HG03457 (cell line): ENCODE measurements at regions not wholly inside any gene's neighbourhood (a gene's known extent, or its start where the extent isn't known, plus 50 kb on each side); places are given as distances from the start of the nearest gene placed in this dataset.
"Not testable (repeated sequence)": the region's sequence is repeated elsewhere in the genome, so short reads cannot be mapped to it uniquely, and the experiment has no call there.

Experiments used
- ATAC-seq: cut with Tn5 transposase; IDR thresholded peaks from one replicate; pipeline ENCODE4 v1.9.1; 2021; ENCODE audit warnings: moderate number of reproducible peaks; ENCODE audit not compliant: unreplicated experiment

- ATAC-seq, result not testable (repeated sequence)
These were observed 561.1 kb downstream of the TMX3 start for GRCh38 chr18:68153821-68154220.

DNA sequence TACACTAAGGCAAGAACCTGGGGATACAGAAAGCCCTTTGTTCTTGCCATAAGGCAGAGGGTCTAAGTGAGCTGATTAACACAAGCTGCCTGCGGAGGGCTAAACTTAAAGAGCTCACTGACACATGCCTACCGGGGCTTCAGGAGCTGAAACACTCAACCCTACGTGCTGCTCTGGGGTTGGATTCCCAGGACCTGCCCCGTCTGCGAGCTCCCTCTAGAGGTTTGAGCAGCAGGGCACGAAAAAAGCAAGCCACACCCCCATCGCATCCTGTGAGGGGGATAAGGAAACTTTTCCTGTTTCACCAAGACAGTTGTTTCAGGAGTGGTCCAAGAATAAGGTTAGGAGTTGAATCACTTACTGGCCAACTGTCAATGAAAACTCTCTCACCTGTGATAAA, 562.1 kb downstream of the TMX3 start:
- ATAC-seq, result no peak

GRCh38 chr18:68150961-68151360, 563.9 kb downstream of the TMX3 start:
- ATAC-seq, result no peak

- ATAC-seq, result no peak
These were observed 566.0 kb downstream of the TMX3 start for GRCh38 chr18:68148863-68149262.

DNA sequence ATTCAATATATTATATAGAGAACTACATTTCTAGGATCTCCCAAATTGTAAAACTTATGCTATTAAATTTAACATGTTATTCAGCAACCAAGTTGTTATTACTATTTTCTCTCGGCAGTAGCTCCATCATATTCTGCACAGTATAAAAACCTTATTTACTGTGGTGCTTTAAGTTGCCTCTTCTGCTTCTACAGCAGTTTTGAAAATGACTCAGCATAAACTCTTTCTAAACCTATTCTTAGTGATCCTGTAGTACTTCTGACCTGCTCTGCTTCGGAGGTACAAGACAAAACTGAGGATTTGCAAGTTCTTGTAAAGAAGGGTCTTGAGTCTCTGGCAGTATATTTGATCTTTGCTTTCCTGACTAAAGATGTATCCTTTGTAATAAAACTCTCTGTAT, 567.2 kb downstream of the TMX3 start:
- ATAC-seq, result no peak

GRCh38 chr18:68121826-68122225, 593.1 kb downstream of the TMX3 start:
- ATAC-seq, result no peak

GRCh38 chr18:68121308-68121707, 593.6 kb downstream of the TMX3 start:
- no peak for ATAC-seq

GRCh38 chr18:68114989-68115388, 598.5 kb upstream of the DSEL start:
- no peak for ATAC-seq

DNA sequence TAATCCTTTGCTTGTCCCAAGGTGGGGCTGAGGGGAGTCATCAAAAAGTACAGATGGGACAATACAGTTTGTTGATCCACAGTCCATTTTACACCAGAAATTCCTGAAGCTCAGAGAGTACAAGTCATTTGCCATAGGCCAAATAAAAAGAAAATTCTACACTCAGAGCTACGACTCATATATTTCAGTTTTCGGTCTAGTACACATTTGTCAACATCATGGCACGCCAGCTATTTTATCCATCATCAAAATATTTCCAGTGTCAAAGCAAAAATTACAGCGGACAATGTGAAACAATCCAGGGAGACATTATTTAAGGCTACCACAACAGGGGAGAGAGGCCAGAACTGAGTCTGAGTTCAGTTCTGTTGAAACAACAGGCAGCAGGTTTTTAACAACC, 587.5 kb upstream of the DSEL start:
- no peak for ATAC-seq

DNA sequence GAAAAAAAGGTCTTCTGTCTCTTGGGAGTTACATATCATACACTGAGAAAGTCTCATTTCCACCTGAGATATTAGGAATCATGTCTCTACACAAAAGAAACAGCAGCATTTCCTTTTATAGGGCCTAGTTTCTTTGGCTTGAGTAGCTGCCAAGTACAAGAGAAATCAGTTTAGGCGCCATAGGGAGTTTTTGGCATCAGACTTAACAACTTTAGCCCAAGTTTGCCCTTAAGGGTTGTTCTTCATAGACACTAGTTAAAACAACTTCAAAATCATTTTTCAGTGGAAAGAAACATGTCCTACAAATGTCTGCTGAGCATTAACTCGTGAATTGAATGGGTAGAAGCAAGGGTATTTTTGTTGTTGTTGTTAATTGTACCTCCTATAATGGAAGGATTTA, 587.0 kb upstream of the DSEL start:
- no peak for ATAC-seq

DNA sequence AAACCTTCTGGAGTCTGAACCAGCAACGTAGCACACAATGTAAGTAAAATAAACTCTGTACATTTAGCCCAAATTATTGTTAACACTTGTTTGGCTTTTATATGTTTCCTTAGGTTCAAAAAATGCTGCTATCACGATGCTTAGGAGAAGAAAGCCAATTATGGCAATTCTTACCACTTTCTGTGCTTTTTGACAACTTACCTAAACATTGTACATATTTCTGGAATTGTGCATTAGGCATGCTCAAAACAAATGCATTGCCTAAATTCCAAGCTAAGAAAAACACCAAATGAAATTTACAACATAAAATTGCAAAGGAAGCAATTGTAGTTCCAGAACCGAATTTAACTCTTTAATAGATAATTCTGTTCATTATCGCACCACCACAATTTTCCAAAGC, 585.6 kb upstream of the DSEL start:
- ATAC-seq, result no peak

DNA sequence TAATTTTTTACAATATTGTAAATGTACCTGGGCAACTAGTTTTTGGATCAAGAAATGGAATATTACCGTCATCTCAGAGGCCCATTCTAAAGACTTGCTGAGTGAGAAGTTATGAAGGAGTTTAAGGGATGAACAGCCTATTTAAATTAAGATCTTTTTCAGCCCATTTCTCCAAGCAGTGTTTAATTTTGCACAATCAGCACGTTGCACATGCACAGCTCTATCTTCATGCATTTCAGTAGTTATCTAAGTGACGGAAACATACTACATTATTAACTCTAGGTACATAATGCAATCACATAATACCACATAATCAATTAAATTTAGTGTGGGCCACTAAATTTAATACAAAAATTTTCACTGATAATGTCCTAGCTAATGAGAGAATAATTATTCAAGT, 582.1 kb upstream of the DSEL start:
- no peak for ATAC-seq

DNA sequence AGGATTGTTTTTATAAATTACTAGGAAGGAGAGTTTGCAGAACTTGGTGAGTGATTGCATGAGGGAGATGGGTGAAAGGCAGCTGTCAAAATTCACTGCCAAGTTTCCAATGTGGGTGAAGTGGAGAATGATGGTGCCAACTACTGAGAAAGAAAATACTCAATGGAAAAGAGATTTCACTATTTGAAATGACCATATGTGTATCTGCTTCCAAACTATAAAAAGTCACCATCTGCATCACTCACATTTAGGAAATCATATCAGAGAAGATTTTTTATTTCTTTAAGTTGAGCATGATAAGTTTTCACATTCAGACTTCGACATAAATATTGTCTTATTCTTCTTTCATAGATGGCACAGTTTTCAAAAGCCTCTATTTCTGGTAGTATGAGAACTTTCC, 570.0 kb upstream of the DSEL start:
- no peak for ATAC-seq

DNA sequence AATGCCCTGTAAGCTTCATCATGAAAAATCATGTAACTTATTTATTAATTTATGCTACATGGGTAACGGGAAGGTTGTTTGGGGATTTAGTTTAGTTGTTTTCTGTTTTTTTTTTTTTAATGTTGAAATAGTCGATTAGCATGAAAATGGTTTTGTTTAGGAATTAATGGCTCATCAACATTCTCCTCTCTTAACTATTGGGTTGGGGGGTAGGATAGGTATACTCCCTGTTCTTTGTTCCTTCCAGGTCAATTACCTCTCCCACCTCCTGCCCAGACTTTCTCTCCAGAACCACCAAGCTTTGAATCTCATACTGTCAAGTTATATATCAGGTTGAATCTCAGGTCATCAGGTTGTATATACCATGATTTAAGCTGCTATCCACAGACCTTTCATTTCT, 568.7 kb upstream of the DSEL start:
- ATAC-seq, result no peak

DNA sequence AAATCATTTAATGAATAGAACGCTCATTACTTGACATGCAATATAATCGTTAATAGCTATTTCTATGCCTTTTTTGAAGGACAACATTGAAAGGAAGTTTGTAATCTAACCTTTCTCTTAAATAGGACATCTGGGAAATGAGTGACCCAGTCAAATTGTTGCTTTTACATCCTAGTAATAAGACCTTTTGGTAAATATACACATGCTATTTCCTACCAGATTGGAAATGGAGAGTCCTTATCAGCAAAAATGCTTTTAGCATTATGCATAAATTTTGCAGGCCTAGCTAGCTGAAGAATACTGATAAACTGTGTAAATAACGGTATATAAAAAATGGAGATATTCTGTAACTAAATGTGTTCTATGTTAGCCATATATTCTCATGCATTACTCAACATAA, 567.3 kb upstream of the DSEL start:
- ATAC-seq, result no peak

DNA sequence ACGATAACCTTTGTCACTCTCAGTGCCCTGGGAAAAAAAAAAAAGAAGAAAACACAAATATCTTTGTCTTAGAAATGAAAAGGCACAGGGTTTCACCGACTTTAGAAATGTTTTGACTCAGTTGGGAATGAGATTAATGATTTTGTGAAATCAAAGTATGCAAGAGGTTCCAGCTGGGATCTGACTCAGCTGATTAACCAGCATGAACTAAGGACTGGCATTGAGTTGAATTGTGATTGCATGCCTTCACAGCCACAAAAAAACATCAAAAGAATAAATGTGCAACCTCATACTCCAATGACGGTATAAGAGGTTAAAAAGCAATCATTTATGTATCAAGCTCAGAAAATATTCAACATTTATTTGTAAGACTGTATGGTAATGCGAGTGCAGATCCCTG, 566.6 kb upstream of the DSEL start:
- ATAC-seq, result no peak

- ATAC-seq, result no peak
These were observed 556.2 kb upstream of the DSEL start for GRCh38 chr18:68072744-68073143.

- ATAC-seq, result no peak
These were observed 544.4 kb upstream of the DSEL start for GRCh38 chr18:68060871-68061270.

- no peak for ATAC-seq
These were observed 540.4 kb upstream of the DSEL start for GRCh38 chr18:68056936-68057335.

- no peak for ATAC-seq
These were observed 538.1 kb upstream of the DSEL start for GRCh38 chr18:68054669-68055068.

DNA sequence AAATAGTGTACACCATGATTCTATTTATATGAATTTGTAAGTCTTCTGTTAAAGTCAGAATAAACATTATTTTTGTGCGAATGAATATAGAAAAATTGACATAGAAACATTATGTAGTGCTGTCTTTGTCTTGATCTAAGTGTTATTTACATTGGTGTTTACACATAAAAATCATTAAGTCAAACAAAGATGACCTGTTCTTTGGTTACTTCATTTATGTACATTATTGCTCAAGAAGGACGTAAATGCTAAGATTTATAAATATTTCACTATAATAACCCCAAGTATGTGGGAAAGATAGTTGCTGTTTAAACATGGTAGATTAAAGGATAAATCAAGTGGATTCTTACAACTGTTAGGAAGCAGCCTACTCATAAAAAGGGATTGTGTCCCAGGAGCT, 536.8 kb upstream of the DSEL start:
- no peak for ATAC-seq

- ATAC-seq, result no peak
These were observed 524.8 kb upstream of the DSEL start for GRCh38 chr18:68041327-68041726.

- no peak for ATAC-seq
These were observed 523.7 kb upstream of the DSEL start for GRCh38 chr18:68040198-68040597.
